ENCODE measurements at regions not wholly inside any gene's neighbourhood (a gene's known extent, or its start where the extent isn't known, plus 50 kb on each side); places are given as distances from the start of the nearest gene placed in this dataset.
"Not testable (repeated sequence)": the region's sequence is repeated elsewhere in the genome, so short reads cannot be mapped to it uniquely, and the experiment has no call there.

DNA sequence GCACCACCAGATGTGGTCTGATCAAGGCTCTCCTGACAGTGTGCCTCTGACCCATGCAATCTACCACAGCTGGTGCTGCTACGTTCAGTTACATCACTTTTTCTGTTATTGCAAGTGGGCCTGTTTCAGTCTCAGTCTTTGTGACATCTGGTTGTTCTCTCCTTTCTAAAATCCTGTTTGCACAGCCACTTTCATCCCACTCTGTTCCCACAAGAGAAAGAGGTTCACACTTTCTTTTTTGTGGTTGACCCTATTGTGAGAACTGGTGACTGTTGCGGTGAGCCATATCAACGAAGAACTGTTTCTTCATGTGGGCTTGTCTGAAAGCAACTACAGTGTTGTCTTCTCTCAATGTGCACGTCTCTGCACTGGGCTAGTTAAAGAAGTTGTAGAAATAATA, 342.8 kb upstream of the ARPP21 start:
- Mint-ChIP-seq H3K36me3 (ENCODE audit: insufficient read depth, unreplicated experiment) (no peaks in the 10 kb centered on the region), H3K27ac (ENCODE audit: unreplicated experiment) (no peak overlapping the region), H3K27me3 (ENCODE audit: insufficient read depth, unreplicated experiment) (peaks cover 3% of the 10 kb centered on the region), H3K9me3 (ENCODE audit: unreplicated experiment) (no peaks in the 10 kb centered on the region), H3K4me1 (ENCODE audit: low read depth, unreplicated experiment) (no peaks in the 10 kb centered on the region), H3K4me3 (ENCODE audit: unreplicated experiment) (no peak overlapping the region)
- Histone ChIP-seq H3K27me3 (replicated peaks; ENCODE audit: control insufficient read depth, insufficient read depth, low read length) (no peaks in the 10 kb centered on the region), H3K4me1 (no peaks in the 10 kb centered on the region), H3K9me3 (no peaks in the 10 kb centered on the region), H3K4me3 (ENCODE audit: low read depth, low read length) (no peak overlapping the region), H3K36me3 (ENCODE audit: control insufficient read depth, insufficient read depth, low read length) (no peaks in the 10 kb centered on the region)
- intact Hi-C loops (cut with micrococcal nuclease; ENCODE audit: unreplicated experiment): no loop called here
- no peak for DNase-seq
- CTCF ChIA-PET: no interaction called here
- no TSS peak for BruUV-seq (replicated peaks)
- TF ChIP-seq, protein P1, sequence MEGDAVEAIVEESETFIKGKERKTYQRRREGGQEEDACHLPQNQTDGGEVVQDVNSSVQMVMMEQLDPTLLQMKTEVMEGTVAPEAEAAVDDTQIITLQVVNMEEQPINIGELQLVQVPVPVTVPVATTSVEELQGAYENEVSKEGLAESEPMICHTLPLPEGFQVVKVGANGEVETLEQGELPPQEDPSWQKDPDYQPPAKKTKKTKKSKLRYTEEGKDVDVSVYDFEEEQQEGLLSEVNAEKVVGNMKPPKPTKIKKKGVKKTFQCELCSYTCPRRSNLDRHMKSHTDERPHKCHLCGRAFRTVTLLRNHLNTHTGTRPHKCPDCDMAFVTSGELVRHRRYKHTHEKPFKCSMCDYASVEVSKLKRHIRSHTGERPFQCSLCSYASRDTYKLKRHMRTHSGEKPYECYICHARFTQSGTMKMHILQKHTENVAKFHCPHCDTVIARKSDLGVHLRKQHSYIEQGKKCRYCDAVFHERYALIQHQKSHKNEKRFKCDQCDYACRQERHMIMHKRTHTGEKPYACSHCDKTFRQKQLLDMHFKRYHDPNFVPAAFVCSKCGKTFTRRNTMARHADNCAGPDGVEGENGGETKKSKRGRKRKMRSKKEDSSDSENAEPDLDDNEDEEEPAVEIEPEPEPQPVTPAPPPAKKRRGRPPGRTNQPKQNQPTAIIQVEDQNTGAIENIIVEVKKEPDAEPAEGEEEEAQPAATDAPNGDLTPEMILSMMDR (IDR thresholded peaks at IDR 0.05; ENCODE audit: insufficient read depth in 1 of 2, low read depth in 1 of 2, low read length in 1 of 2, severe bottlenecking in 1 of 2, unreplicated experiment in 1 of 2): no peak
- POLR2A ChIA-PET: no interaction called here

DNA sequence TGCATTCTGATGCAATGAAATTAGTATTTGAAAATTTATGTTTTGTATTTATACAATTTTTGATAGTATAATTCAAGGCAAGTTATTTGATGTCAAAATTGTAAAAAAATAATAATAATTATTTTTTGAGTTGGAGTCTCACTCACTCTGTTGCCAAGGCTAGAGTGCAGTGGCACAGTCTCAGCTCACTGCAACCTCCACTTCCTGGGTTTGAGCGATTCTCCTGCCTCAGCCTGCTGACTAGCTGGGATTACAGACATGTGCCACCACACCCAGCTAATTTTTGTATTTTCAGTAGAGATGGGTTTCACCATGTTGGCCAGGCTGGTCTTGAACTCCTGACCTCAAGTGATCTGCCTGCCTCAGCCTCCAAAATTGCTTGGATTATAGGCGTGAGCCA, 342.4 kb upstream of the ARPP21 start:
- H3K9me3 ChIP-seq, POLR2A ChIA-PET: not testable (repeated sequence)

DNA sequence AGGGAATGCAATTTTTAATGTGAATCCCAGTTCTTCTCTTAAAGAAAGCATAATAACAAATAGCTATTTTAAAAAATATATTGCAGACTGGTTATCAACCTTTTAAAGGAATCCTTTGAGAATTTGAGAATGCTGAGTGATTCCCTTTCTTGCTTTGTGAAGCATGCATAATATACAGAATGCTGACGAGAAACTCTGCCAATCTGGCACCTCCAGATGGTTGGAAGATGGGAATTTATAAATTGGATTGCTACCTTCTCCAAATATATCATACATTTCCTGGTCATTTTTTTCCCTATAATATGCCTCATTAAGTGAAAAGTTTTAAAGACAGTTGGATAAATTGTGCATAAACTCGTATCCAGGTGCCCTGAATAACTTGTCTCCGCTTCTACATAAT, 333.9 kb upstream of the ARPP21 start:
- Mint-ChIP-seq H3K27ac (ENCODE audit: unreplicated experiment) (no peak overlapping the region), H3K27me3 (ENCODE audit: insufficient read depth, unreplicated experiment) (peaks cover 3% of the 10 kb centered on the region), H3K4me3 (ENCODE audit: unreplicated experiment) (no peak overlapping the region), H3K9me3 (ENCODE audit: unreplicated experiment) (no peaks in the 10 kb centered on the region), H3K36me3 (ENCODE audit: insufficient read depth, unreplicated experiment) (no peaks in the 10 kb centered on the region), H3K4me1 (ENCODE audit: low read depth, unreplicated experiment) (no peaks in the 10 kb centered on the region)
- no TSS peak for BruUV-seq (replicated peaks)
- H3K4me1 ChIP-seq: no peaks in the 10 kb centered on the region
- intact Hi-C loops (cut with micrococcal nuclease; ENCODE audit: unreplicated experiment): no loop called here
- ChIA-PET POLR2A (no interaction called here), CTCF (no interaction called here)
- no peaks in the 10 kb centered on the region for H3K36me3 ChIP-seq (ENCODE audit: control insufficient read depth, insufficient read depth, low read length)
- no peaks in the 10 kb centered on the region for H3K27me3 ChIP-seq (replicated peaks; ENCODE audit: control insufficient read depth, insufficient read depth, low read length)
- no peaks in the 10 kb centered on the region for H3K9me3 ChIP-seq
- TF ChIP-seq, protein P1 (IDR thresholded peaks at IDR 0.05; ENCODE audit: insufficient read depth in 1 of 2, low read depth in 1 of 2, low read length in 1 of 2, severe bottlenecking in 1 of 2, unreplicated experiment in 1 of 2): no peak
- no peak for DNase-seq
- no peak overlapping the region for H3K4me3 ChIP-seq (ENCODE audit: low read depth, low read length)

More for the DNA sequence above, 342.4 kb upstream of the ARPP21 start:
- H3K27me3 Mint-ChIP-seq (ENCODE audit: insufficient read depth, unreplicated experiment); H3K4me1 Mint-ChIP-seq (ENCODE audit: low read depth, unreplicated experiment); H3K36me3 ChIP-seq (ENCODE audit: control insufficient read depth, insufficient read depth, low read length); DNase-seq; H3K9me3 Mint-ChIP-seq (ENCODE audit: unreplicated experiment); H3K4me3 Mint-ChIP-seq (ENCODE audit: unreplicated experiment); H3K27me3 ChIP-seq (replicated peaks; ENCODE audit: control insufficient read depth, insufficient read depth, low read length); CTCF ChIA-PET; H3K4me3 ChIP-seq (ENCODE audit: low read depth, low read length); H3K4me1 ChIP-seq; H3K36me3 Mint-ChIP-seq (ENCODE audit: insufficient read depth, unreplicated experiment); H3K27ac Mint-ChIP-seq (ENCODE audit: unreplicated experiment); intact Hi-C loops (cut with micrococcal nuclease; ENCODE audit: unreplicated experiment); BruUV-seq (replicated peaks): not testable (repeated sequence)

DNA sequence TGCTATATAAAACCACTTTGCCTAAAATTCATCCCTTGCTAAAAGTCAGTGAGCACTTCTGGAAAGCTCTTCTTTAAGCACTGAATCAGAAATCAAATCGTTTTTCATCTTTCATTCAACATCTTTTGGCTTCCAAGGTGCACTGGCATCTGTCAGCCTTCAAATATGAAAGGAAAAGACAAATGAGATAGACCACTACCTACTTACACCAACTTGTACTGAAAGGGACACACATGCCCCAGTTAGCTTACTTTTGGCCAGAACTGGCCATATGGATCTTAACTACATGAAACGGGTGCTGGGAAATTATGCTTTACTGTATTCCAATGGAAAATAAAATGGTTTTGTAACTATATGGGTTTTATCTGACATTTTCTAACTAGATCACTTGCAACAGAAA, 332.0 kb upstream of the ARPP21 start:
- Mint-ChIP-seq H3K4me3 (ENCODE audit: unreplicated experiment) (no peak overlapping the region), H3K27me3 (ENCODE audit: insufficient read depth, unreplicated experiment) (peaks cover 2% of the 10 kb centered on the region), H3K4me1 (ENCODE audit: low read depth, unreplicated experiment) (no peaks in the 10 kb centered on the region), H3K9me3 (ENCODE audit: unreplicated experiment) (no peaks in the 10 kb centered on the region), H3K36me3 (ENCODE audit: insufficient read depth, unreplicated experiment) (no peaks in the 10 kb centered on the region), H3K27ac (ENCODE audit: unreplicated experiment) (no peak overlapping the region)
- ChIA-PET CTCF (no interaction called here), POLR2A (no interaction called here)
- TF ChIP-seq, protein P1 (IDR thresholded peaks at IDR 0.05; ENCODE audit: insufficient read depth in 1 of 2, low read depth in 1 of 2, low read length in 1 of 2, severe bottlenecking in 1 of 2, unreplicated experiment in 1 of 2): no peak
- no TSS peak for BruUV-seq (replicated peaks)
- Histone ChIP-seq H3K27me3 (replicated peaks; ENCODE audit: control insufficient read depth, insufficient read depth, low read length) (no peaks in the 10 kb centered on the region), H3K9me3 (no peaks in the 10 kb centered on the region), H3K4me3 (ENCODE audit: low read depth, low read length) (no peak overlapping the region), H3K4me1 (no peaks in the 10 kb centered on the region), H3K36me3 (ENCODE audit: control insufficient read depth, insufficient read depth, low read length) (no peaks in the 10 kb centered on the region)
- DNase-seq: no peak
- intact Hi-C loops (cut with micrococcal nuclease; ENCODE audit: unreplicated experiment): no loop called here

DNA sequence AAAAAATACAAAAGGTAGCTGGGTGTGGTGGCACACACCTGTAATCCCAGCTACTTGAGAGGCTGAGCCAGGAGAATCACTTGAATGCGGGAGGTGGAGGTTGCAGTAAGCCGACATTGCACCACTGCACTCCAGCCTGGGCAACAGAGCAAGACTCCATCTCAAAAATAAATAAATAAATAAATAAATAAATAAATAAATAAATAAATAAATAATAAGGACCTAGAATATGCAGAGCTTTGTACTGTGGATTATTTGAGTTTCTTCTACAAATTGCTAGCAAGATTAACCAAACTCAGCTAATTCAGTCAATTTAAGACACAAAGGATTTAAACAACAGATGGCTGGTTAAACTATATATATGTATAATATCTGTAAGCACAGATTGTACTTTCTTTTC, 322.5 kb upstream of the ARPP21 start:
- intact Hi-C loops (cut with micrococcal nuclease; ENCODE audit: unreplicated experiment); CTCF ChIA-PET: not testable (repeated sequence)

More for the DNA sequence above, 322.5 kb upstream of the ARPP21 start:
- POLR2A ChIA-PET; DNase-seq; H3K36me3 Mint-ChIP-seq (ENCODE audit: insufficient read depth, unreplicated experiment); H3K9me3 ChIP-seq; H3K27me3 ChIP-seq (replicated peaks; ENCODE audit: control insufficient read depth, insufficient read depth, low read length); BruUV-seq (replicated peaks); H3K36me3 ChIP-seq (ENCODE audit: control insufficient read depth, insufficient read depth, low read length); H3K4me3 ChIP-seq (ENCODE audit: low read depth, low read length); H3K4me1 Mint-ChIP-seq (ENCODE audit: low read depth, unreplicated experiment); H3K4me1 ChIP-seq; H3K27me3 Mint-ChIP-seq (ENCODE audit: insufficient read depth, unreplicated experiment); H3K9me3 Mint-ChIP-seq (ENCODE audit: unreplicated experiment); H3K27ac Mint-ChIP-seq (ENCODE audit: unreplicated experiment); H3K4me3 Mint-ChIP-seq (ENCODE audit: unreplicated experiment): not testable (repeated sequence)

All from Caco-2 (cell line).